ENCODE measurements at regions not wholly inside any gene's neighbourhood (a gene's known extent, or its start where the extent isn't known, plus 50 kb on each side); places are given as distances from the start of the nearest gene placed in this dataset.

GRCh38 chr17:72427761-72428109 lies 306.9 kb downstream of the SOX9 start:
- Histone ChIP-seq H3F3A (ENCODE audit: insufficient read depth) (no peaks in the 10 kb centered on the region), H3K4me3 (ENCODE audit: insufficient read depth, low read length, poor library complexity, severe bottlenecking) (no peak overlapping the region), H3K27ac (ENCODE audit: low read depth, low read length) (no peak overlapping the region), H3K27me3 (ENCODE audit: low read length) (no peaks in the 10 kb centered on the region), H3K79me2 (ENCODE audit: insufficient read depth, low read length) (no peaks in the 10 kb centered on the region), H3K9me3 (ENCODE audit: insufficient read depth, low read length) (no peaks in the 10 kb centered on the region), H3K9me2 (replicated peaks; ENCODE audit: insufficient read depth, low read length) (no peaks in the 10 kb centered on the region), H2AFZ (ENCODE audit: low read depth, low read length, severe bottlenecking) (no peak overlapping the region), H3K9ac (ENCODE audit: low read length) (no peak overlapping the region), H3K4me2 (ENCODE audit: low read depth, low read length, poor library complexity, severe bottlenecking) (no peak overlapping the region), H4K20me1 (ENCODE audit: low read depth, low read length) (no peaks in the 10 kb centered on the region), H3K36me3 (ENCODE audit: low read length) (no peaks in the 10 kb centered on the region)
- TF ChIP-seq EZH2phosphoT487 (conservative IDR thresholded peaks at IDR 0.05; ENCODE audit: low read length), result no peak
- no peak for TF ChIP-seq CTCF (IDR thresholded peaks at IDR 0.05; ENCODE audit: insufficient read depth, low read length, poor library complexity, severe bottlenecking)

GRCh38 chr17:72429066-72429638 lies 308.3 kb downstream of the SOX9 start:
- H3K9ac ChIP-seq (ENCODE audit: low read length), result no peak overlapping the region
- H3K79me2 ChIP-seq (ENCODE audit: insufficient read depth, low read length), result no peaks in the 10 kb centered on the region
- H3K4me2 ChIP-seq (ENCODE audit: low read depth, low read length, poor library complexity, severe bottlenecking), result no peak overlapping the region
- no peak for TF ChIP-seq EZH2phosphoT487 (conservative IDR thresholded peaks at IDR 0.05; ENCODE audit: low read length)
- H3K27me3 ChIP-seq (ENCODE audit: low read length), result no peaks in the 10 kb centered on the region
- H3K27ac ChIP-seq (ENCODE audit: low read depth, low read length), result no peak overlapping the region
- no peaks in the 10 kb centered on the region for H3K36me3 ChIP-seq (ENCODE audit: low read length)
- H3K9me2 ChIP-seq (replicated peaks; ENCODE audit: insufficient read depth, low read length), result no peaks in the 10 kb centered on the region
- H2AFZ ChIP-seq (ENCODE audit: low read depth, low read length, severe bottlenecking), result no peak overlapping the region
- H3K4me3 ChIP-seq (ENCODE audit: insufficient read depth, low read length, poor library complexity, severe bottlenecking), result no peak overlapping the region
- no peaks in the 10 kb centered on the region for H3F3A ChIP-seq (ENCODE audit: insufficient read depth)
- no peaks in the 10 kb centered on the region for H4K20me1 ChIP-seq (ENCODE audit: low read depth, low read length)
- H3K9me3 ChIP-seq (ENCODE audit: insufficient read depth, low read length), result no peaks in the 10 kb centered on the region

- H3K9ac ChIP-seq (ENCODE audit: low read length), result no peak overlapping the region
- H3K36me3 ChIP-seq (ENCODE audit: low read length), result no peaks in the 10 kb centered on the region
- H3K4me2 ChIP-seq (ENCODE audit: low read depth, low read length, poor library complexity, severe bottlenecking), result no peak overlapping the region
- no peak overlapping the region for H2AFZ ChIP-seq (ENCODE audit: low read depth, low read length, severe bottlenecking)
- TF ChIP-seq CTCF (IDR thresholded peaks at IDR 0.05; ENCODE audit: insufficient read depth, low read length, poor library complexity, severe bottlenecking), result no peak
- no peak for TF ChIP-seq EZH2phosphoT487 (conservative IDR thresholded peaks at IDR 0.05; ENCODE audit: low read length)
- H3K4me3 ChIP-seq (ENCODE audit: insufficient read depth, low read length, poor library complexity, severe bottlenecking), result no peak overlapping the region
- no peak overlapping the region for H3K27ac ChIP-seq (ENCODE audit: low read depth, low read length)
- H3K27me3 ChIP-seq (ENCODE audit: low read length), result no peaks in the 10 kb centered on the region
- H3F3A ChIP-seq (ENCODE audit: insufficient read depth), result no peaks in the 10 kb centered on the region
- H3K79me2 ChIP-seq (ENCODE audit: insufficient read depth, low read length), result no peaks in the 10 kb centered on the region
- no peaks in the 10 kb centered on the region for H3K9me3 ChIP-seq (ENCODE audit: insufficient read depth, low read length)
- H3K9me2 ChIP-seq (replicated peaks; ENCODE audit: insufficient read depth, low read length), result no peaks in the 10 kb centered on the region
- H4K20me1 ChIP-seq (ENCODE audit: low read depth, low read length), result no peaks in the 10 kb centered on the region
Measured at GRCh38 chr17:72430611-72431432, 310.0 kb downstream of the SOX9 start.

GRCh38 chr17:72432143-72432621 lies 311.4 kb downstream of the SOX9 start:
- no peaks in the 10 kb centered on the region for H4K20me1 ChIP-seq (ENCODE audit: low read depth, low read length)
- H3K4me3 ChIP-seq (ENCODE audit: insufficient read depth, low read length, poor library complexity, severe bottlenecking), result no peak overlapping the region
- H3K27ac ChIP-seq (ENCODE audit: low read depth, low read length), result no peak overlapping the region
- H3K9me3 ChIP-seq (ENCODE audit: insufficient read depth, low read length), result no peaks in the 10 kb centered on the region
- no peaks in the 10 kb centered on the region for H3K27me3 ChIP-seq (ENCODE audit: low read length)
- no peak overlapping the region for H3K9ac ChIP-seq (ENCODE audit: low read length)
- no peaks in the 10 kb centered on the region for H3K79me2 ChIP-seq (ENCODE audit: insufficient read depth, low read length)
- no peaks in the 10 kb centered on the region for H3F3A ChIP-seq (ENCODE audit: insufficient read depth)
- no peak overlapping the region for H3K4me2 ChIP-seq (ENCODE audit: low read depth, low read length, poor library complexity, severe bottlenecking)
- H2AFZ ChIP-seq (ENCODE audit: low read depth, low read length, severe bottlenecking), result no peak overlapping the region
- no peaks in the 10 kb centered on the region for H3K9me2 ChIP-seq (replicated peaks; ENCODE audit: insufficient read depth, low read length)
- H3K36me3 ChIP-seq (ENCODE audit: low read length), result no peaks in the 10 kb centered on the region
- TF ChIP-seq CTCF (IDR thresholded peaks at IDR 0.05; ENCODE audit: insufficient read depth, low read length, poor library complexity, severe bottlenecking) (no peak), EZH2phosphoT487 (conservative IDR thresholded peaks at IDR 0.05; ENCODE audit: low read length) (no peak)
